ENCODE measurements at regions not wholly inside any gene's neighbourhood (a gene's known extent, or its start where the extent isn't known, plus 50 kb on each side); places are given as distances from the start of the nearest gene placed in this dataset.

GRCh38 chr1:79877086-79877485, 870.6 kb upstream of the ADGRL4 start:
- TF ChIP-seq EZH2 (IDR thresholded peaks at IDR 0.05; ENCODE audit: borderline replicate concordance, low read length): no peak
- TF ChIP-seq CTCF (IDR thresholded peaks at IDR 0.05; ENCODE audit: low read length): no peak
- H2AFZ ChIP-seq (ENCODE audit: low read length): no peak overlapping the region
- no peak overlapping the region for H3K9ac ChIP-seq (ENCODE audit: low read length)
- H3K4me3 ChIP-seq (ENCODE audit: low read depth, low read length, poor library complexity, severe bottlenecking): no peak overlapping the region
- H3K79me2 ChIP-seq (ENCODE audit: insufficient read depth, low read length): no peaks in the 10 kb centered on the region
- no peaks in the 10 kb centered on the region for H3K27me3 ChIP-seq (ENCODE audit: insufficient read depth, low read length)
- no peaks in the 10 kb centered on the region for H3F3A ChIP-seq (ENCODE audit: insufficient read depth, low read length)
- no peak overlapping the region for H3K27ac ChIP-seq (ENCODE audit: low read depth, low read length, poor library complexity, severe bottlenecking)
- no peaks in the 10 kb centered on the region for H3K4me1 ChIP-seq (ENCODE audit: insufficient read depth, low read length, severe bottlenecking)
- H3K4me2 ChIP-seq (ENCODE audit: low read length): no peak overlapping the region
- no peaks in the 10 kb centered on the region; the same call in 1 of the 2 replicates for H3K9me3 ChIP-seq (ENCODE audit: low read length)
- H3K9me2 ChIP-seq (ENCODE audit: low read depth, low read length): no peaks in the 10 kb centered on the region
- H4K20me1 ChIP-seq (ENCODE audit: insufficient read depth, low read length): no peaks in the 10 kb centered on the region
- H3K36me3 ChIP-seq (ENCODE audit: insufficient read depth, low read length): no peaks in the 10 kb centered on the region

GRCh38 chr1:79875187-79875586, 868.7 kb upstream of the ADGRL4 start:
- H3K9ac ChIP-seq (ENCODE audit: low read length): no peak overlapping the region
- H3K9me2 ChIP-seq (ENCODE audit: low read depth, low read length): no peaks in the 10 kb centered on the region
- no peaks in the 10 kb centered on the region for H3K79me2 ChIP-seq (ENCODE audit: insufficient read depth, low read length)
- no peaks in the 10 kb centered on the region for H3K4me1 ChIP-seq (ENCODE audit: insufficient read depth, low read length, severe bottlenecking)
- no peaks in the 10 kb centered on the region for H3F3A ChIP-seq (ENCODE audit: insufficient read depth, low read length)
- no peaks in the 10 kb centered on the region for H4K20me1 ChIP-seq (ENCODE audit: insufficient read depth, low read length)
- no peak for TF ChIP-seq EZH2 (IDR thresholded peaks at IDR 0.05; ENCODE audit: borderline replicate concordance, low read length)
- no peak for TF ChIP-seq CTCF (IDR thresholded peaks at IDR 0.05; ENCODE audit: low read length)
- H3K27me3 ChIP-seq (ENCODE audit: insufficient read depth, low read length): no peaks in the 10 kb centered on the region
- no peak overlapping the region for H3K4me3 ChIP-seq (ENCODE audit: low read depth, low read length, poor library complexity, severe bottlenecking)
- no peaks in the 10 kb centered on the region; the same call in 1 of the 2 replicates for H3K9me3 ChIP-seq (ENCODE audit: low read length)
- no peaks in the 10 kb centered on the region for H3K36me3 ChIP-seq (ENCODE audit: insufficient read depth, low read length)
- H3K4me2 ChIP-seq (ENCODE audit: low read length): no peak overlapping the region
- no peak overlapping the region for H3K27ac ChIP-seq (ENCODE audit: low read depth, low read length, poor library complexity, severe bottlenecking)
- no peak overlapping the region for H2AFZ ChIP-seq (ENCODE audit: low read length)

- Histone ChIP-seq H3K4me3 (ENCODE audit: low read depth, low read length, poor library complexity, severe bottlenecking) (no peak overlapping the region), H3K4me2 (ENCODE audit: low read length) (no peak overlapping the region), H4K20me1 (ENCODE audit: insufficient read depth, low read length) (no peaks in the 10 kb centered on the region), H2AFZ (ENCODE audit: low read length) (no peak overlapping the region), H3K27me3 (ENCODE audit: insufficient read depth, low read length) (no peaks in the 10 kb centered on the region), H3K9me2 (ENCODE audit: low read depth, low read length) (no peaks in the 10 kb centered on the region), H3K36me3 (ENCODE audit: insufficient read depth, low read length) (no peaks in the 10 kb centered on the region), H3K9ac (ENCODE audit: low read length) (no peak overlapping the region), H3F3A (ENCODE audit: insufficient read depth, low read length) (no peaks in the 10 kb centered on the region), H3K9me3 (ENCODE audit: low read length) (no peaks in the 10 kb centered on the region), H3K4me1 (ENCODE audit: insufficient read depth, low read length, severe bottlenecking) (no peaks in the 10 kb centered on the region), H3K27ac (ENCODE audit: low read depth, low read length, poor library complexity, severe bottlenecking) (no peak overlapping the region), H3K79me2 (ENCODE audit: insufficient read depth, low read length) (no peaks in the 10 kb centered on the region)
- no peak for TF ChIP-seq EZH2 (IDR thresholded peaks at IDR 0.05; ENCODE audit: borderline replicate concordance, low read length)
- TF ChIP-seq CTCF (IDR thresholded peaks at IDR 0.05; ENCODE audit: low read length): no peak
Measured at GRCh38 chr1:79874289-79874688, 867.8 kb upstream of the ADGRL4 start.
